ENCODE measurements at regions not wholly inside any gene's neighbourhood (a gene's known extent, or its start where the extent isn't known, plus 50 kb on each side); places are given as distances from the start of the nearest gene placed in this dataset.

GRCh38 chr10:59011972-59012632 lies 164.3 kb upstream of the PHYHIPL start:
- H3K36me3 Mint-ChIP-seq (ENCODE audit: insufficient read depth, unreplicated experiment): no peaks in the 10 kb centered on the region
- POLR2A ChIA-PET: no interaction called here
- no TSS peak for BruUV-seq (replicated peaks)
- no peak overlapping the region for H3K4me3 Mint-ChIP-seq (ENCODE audit: unreplicated experiment)
- peaks cover 16% of the 10 kb centered on the region for H3K27me3 Mint-ChIP-seq (ENCODE audit: insufficient read depth, unreplicated experiment)
- no peak overlapping the region for H3K27ac Mint-ChIP-seq (ENCODE audit: low read depth, unreplicated experiment)
- DNase-seq (ENCODE audit: unreplicated experiment): no peak
- no peaks in the 10 kb centered on the region for H3K4me1 Mint-ChIP-seq (ENCODE audit: insufficient read depth, unreplicated experiment)
- intact Hi-C loops (cut with micrococcal nuclease): no loop called here
- TF ChIP-seq CTCF (IDR thresholded peaks at IDR 0.05; ENCODE audit: unreplicated experiment): no peak
- CTCF ChIA-PET: interaction anchor here (1.4 kb wide), 1 partner anchor 20 kb away, joined by 5 read pairs; no protein-coding TSS in a partner anchor
- no peaks in the 10 kb centered on the region for H3K9me3 Mint-ChIP-seq (ENCODE audit: unreplicated experiment)

- no peak for TF ChIP-seq CTCF (IDR thresholded peaks at IDR 0.05; ENCODE audit: unreplicated experiment)
- ChIA-PET CTCF (interaction anchor here (1.4 kb wide), 1 partner anchor 21 kb away, joined by 5 read pairs; no protein-coding TSS in a partner anchor), POLR2A (no interaction called here)
- Mint-ChIP-seq H3K9me3 (ENCODE audit: unreplicated experiment) (no peaks in the 10 kb centered on the region), H3K4me3 (ENCODE audit: unreplicated experiment) (no peak overlapping the region), H3K4me1 (ENCODE audit: insufficient read depth, unreplicated experiment) (no peaks in the 10 kb centered on the region), H3K27me3 (ENCODE audit: insufficient read depth, unreplicated experiment) (peaks cover 16% of the 10 kb centered on the region), H3K27ac (ENCODE audit: low read depth, unreplicated experiment) (no peak overlapping the region), H3K36me3 (ENCODE audit: insufficient read depth, unreplicated experiment) (no peaks in the 10 kb centered on the region)
- intact Hi-C loops (cut with micrococcal nuclease): no loop called here
- no peak for DNase-seq (ENCODE audit: unreplicated experiment)
- BruUV-seq (replicated peaks): no TSS peak
Measured at GRCh38 chr10:59012839-59013238, 163.6 kb upstream of the PHYHIPL start.

- Mint-ChIP-seq H3K4me3 (ENCODE audit: unreplicated experiment) (no peak overlapping the region), H3K36me3 (ENCODE audit: insufficient read depth, unreplicated experiment) (no peaks in the 10 kb centered on the region), H3K27ac (ENCODE audit: low read depth, unreplicated experiment) (no peak overlapping the region), H3K4me1 (ENCODE audit: insufficient read depth, unreplicated experiment) (no peaks in the 10 kb centered on the region), H3K27me3 (ENCODE audit: insufficient read depth, unreplicated experiment) (peaks cover 16% of the 10 kb centered on the region), H3K9me3 (ENCODE audit: unreplicated experiment) (no peaks in the 10 kb centered on the region)
- no TSS peak for BruUV-seq (replicated peaks)
- intact Hi-C loops (cut with micrococcal nuclease): no loop called here
- TF ChIP-seq CTCF (IDR thresholded peaks at IDR 0.05; ENCODE audit: unreplicated experiment): no peak
- CTCF ChIA-PET: interaction anchor here (0.6 kb wide), 1 partner anchor 64 kb away, joined by 4 read pairs; no protein-coding TSS in a partner anchor
- POLR2A ChIA-PET: no interaction called here
- no peak for DNase-seq (ENCODE audit: unreplicated experiment)
Measured at GRCh38 chr10:59016043-59016442, 160.4 kb upstream of the PHYHIPL start.

- POLR2A ChIA-PET: no interaction called here
- Mint-ChIP-seq H3K27me3 (ENCODE audit: insufficient read depth, unreplicated experiment) (peaks cover 16% of the 10 kb centered on the region), H3K36me3 (ENCODE audit: insufficient read depth, unreplicated experiment) (no peaks in the 10 kb centered on the region), H3K4me3 (ENCODE audit: unreplicated experiment) (no peak overlapping the region), H3K9me3 (ENCODE audit: unreplicated experiment) (no peaks in the 10 kb centered on the region), H3K4me1 (ENCODE audit: insufficient read depth, unreplicated experiment) (no peaks in the 10 kb centered on the region), H3K27ac (ENCODE audit: low read depth, unreplicated experiment) (no peak overlapping the region)
- DNase-seq (ENCODE audit: unreplicated experiment): no peak
- CTCF ChIA-PET: no interaction called here
- no peak for TF ChIP-seq CTCF (IDR thresholded peaks at IDR 0.05; ENCODE audit: unreplicated experiment)
- intact Hi-C loops (cut with micrococcal nuclease): no loop called here
- BruUV-seq (replicated peaks): no TSS peak
Measured at GRCh38 chr10:59018977-59019376, 157.5 kb upstream of the PHYHIPL start.
